ENCODE measurements at regions not wholly inside any gene's neighbourhood (a gene's known extent, or its start where the extent isn't known, plus 50 kb on each side); places are given as distances from the start of the nearest gene placed in this dataset.
A peak's percentile ranks its signal among the peaks of the same experiment; 100 is the strongest.
"Not testable (repeated sequence)": the region's sequence is repeated elsewhere in the genome, so short reads cannot be mapped to it uniquely, and the experiment has no call there.

DNA sequence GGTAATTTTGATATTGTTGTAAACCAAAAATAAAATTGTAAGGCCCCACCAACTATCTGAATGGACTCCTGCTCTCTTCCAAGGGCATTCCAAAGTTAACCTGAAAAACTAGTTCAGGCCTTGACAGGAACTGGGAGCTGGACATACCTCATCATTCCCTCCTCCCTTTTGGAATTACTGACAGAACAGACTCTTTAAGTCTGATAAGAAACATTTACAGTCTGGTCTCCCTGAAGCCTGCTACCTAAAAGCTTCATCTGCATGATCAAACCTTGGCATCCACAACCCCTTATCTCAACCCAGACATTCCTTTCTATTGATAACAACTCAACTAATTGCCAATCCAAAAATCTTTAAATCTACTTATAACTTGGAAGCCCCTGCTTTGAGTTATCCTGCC lies 123.8 kb downstream of the TLR5 start:
- Mint-ChIP-seq H3K27ac (no peak overlapping the region), H3K9me3 (peaks cover 0 to 3% of the 10 kb centered on the region in 2 donors), H3K36me3 (no peaks in the 10 kb centered on the region)
- DNase-seq (ENCODE audit: low spot score in 2 of 2) (no peak), ATAC-seq (no peak)

GRCh38 chr1:223020770-223021169 lies 122.3 kb downstream of the TLR5 start:
- Mint-ChIP-seq H3K27ac (no peak overlapping the region), H3K36me3 (no peaks in the 10 kb centered on the region), H3K9me3 (peaks cover 0 to 3% of the 10 kb centered on the region in 2 donors)
- no peak for ATAC-seq
- no peak for DNase-seq (ENCODE audit: low spot score in 2 of 2)

DNA sequence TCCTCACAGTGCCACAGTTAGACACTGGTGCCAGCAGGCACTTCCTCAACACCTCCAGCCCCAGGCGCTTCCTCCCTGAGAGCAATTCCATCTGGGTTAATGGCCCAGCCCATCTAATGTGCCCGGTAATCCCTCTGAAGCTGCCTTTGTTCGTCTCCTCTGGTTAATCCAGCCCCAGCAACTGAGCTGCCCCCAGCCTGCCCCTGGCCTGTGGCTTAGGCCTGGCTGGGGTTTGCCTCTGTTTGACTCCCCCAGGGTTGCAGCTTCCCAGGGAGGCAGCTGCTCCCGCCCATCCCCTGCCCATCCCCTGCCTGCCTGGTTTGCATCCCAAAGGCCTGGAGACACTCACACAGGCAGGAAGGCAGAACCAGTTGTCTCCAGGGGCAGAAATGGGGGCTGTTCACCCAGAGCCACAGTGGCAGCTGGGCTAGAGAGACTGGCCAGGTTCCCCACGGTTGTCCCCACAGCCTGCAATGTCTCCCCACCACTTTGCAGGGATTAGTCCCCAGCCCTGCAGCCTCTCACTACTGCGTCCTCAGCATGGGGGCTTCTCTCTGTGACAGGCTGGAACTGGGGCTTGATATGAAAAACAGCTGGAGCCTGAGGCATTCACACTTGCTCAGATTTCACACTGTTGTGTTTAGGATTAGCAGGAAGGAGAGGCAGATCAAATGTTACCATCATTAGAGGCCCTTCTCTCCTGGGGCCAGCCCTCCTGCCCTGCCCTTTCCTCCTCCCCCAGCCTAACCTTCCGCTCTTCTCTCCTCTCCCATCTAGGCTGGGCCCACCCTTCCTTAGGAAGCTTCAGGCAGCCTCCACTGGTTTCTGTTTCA lies 120.2 kb downstream of the TLR5 start:
- no peak overlapping the region for H3K27ac Mint-ChIP-seq
- no peaks in the 10 kb centered on the region for H3K36me3 Mint-ChIP-seq
- H3K9me3 Mint-ChIP-seq: peaks cover 0 to 3% of the 10 kb centered on the region in 2 donors
- ATAC-seq: no peak
- no peak for DNase-seq (ENCODE audit: low spot score in 2 of 2)

DNA sequence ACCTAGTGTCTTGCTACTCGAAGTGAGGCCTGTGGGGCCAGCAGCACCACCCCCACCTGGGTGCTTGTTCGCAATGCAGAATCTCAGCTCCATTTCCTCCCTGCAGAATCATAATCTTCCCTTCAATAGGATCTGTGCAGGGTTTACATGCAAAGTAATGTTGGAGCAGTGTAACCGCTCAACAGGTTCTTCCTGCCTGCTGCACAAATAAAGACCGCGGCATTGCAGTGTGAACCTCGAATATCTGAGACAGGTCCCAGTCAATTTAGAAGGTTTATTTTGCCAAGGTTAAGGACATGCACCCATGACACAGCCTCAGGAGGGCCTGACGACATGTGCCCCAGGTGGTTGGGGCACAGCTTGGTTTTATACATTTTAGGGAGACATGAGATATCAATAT lies 119.2 kb downstream of the TLR5 start:
- ATAC-seq (no peak), DNase-seq (ENCODE audit: low spot score in 2 of 2) (no peak)
- H3K9me3 Mint-ChIP-seq: peaks cover 0 to 3% of the 10 kb centered on the region in 2 donors
- H3K27ac Mint-ChIP-seq: no peak overlapping the region
- H3K36me3 Mint-ChIP-seq: no peaks in the 10 kb centered on the region

DNA sequence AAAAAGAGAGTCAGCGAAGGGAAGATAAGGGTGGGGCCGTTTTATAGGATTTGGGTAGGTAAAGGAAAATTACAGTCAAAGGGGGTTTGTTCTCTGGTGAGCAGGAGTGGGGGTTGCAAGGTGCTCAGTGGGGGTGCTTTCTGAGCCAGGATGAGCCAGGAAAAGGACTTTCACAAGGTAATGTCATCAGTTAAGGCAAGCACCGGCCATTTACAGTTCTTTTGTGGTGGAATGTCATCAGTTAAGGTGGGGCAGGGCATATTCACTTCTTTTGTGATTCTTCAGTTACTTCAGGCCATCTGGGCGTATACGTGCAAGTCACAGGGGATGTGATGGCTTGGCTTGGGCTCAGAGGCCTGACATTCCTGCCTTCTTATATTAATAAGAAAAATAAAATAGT lies 118.6 kb downstream of the TLR5 start:
- H3K27ac Mint-ChIP-seq; DNase-seq (ENCODE audit: low spot score in 2 of 2); H3K36me3 Mint-ChIP-seq; ATAC-seq; H3K9me3 Mint-ChIP-seq: not testable (repeated sequence)

- H3K9me3 Mint-ChIP-seq; DNase-seq (ENCODE audit: low spot score in 2 of 2); H3K36me3 Mint-ChIP-seq; ATAC-seq; H3K27ac Mint-ChIP-seq: not testable (repeated sequence)
Measured at GRCh38 chr1:223025190-223025734, 117.8 kb downstream of the TLR5 start.

GRCh38 chr1:223026639-223027038 lies 116.4 kb downstream of the TLR5 start:
- not testable (repeated sequence) for H3K36me3 Mint-ChIP-seq; DNase-seq (ENCODE audit: low spot score in 2 of 2); H3K9me3 Mint-ChIP-seq; H3K27ac Mint-ChIP-seq; ATAC-seq

DNA sequence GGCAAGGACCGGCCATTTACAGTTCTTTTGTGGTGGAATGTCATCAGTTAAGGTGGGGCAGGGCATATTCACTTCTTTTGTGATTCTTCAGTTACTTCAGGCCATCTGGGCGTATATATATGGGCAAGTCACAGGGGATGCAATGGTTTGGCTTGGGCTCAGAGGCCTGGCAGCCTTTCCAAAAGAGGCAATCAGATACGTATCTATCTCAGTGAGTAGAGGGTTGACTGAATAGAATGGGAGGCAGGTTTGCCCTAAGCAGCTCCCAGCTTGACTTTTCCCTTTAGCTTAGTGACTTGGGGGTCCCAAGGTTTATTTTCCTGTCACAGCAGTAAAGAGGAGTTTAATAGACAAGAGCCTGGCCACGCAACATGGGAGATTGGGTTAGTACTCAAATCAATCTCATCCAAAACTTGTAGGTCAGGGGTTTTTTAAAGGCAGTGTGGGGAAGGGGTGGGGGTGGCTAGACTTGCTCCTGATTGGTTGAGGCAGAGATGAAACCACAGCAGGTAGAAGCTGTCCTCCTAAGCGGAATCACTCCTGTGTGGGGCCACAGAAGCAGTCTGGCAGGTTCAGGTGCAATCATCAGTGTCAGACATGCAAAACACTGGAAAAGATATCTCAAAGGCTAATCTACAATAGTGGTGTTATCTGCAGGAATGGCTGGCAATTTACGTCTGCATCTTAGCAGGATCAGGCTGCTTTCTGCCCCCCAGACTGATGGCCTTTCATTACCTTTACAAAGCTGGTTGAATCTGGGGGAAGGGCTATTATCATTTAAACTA lies 112.9 kb downstream of the TLR5 start:
- DNase-seq (ENCODE audit: low spot score in 2 of 2): no peak

GRCh38 chr1:223030871-223031400 lies 112.1 kb downstream of the TLR5 start:
- H3K36me3 Mint-ChIP-seq: no peaks in the 10 kb centered on the region
- ATAC-seq: no peak
- H3K9me3 Mint-ChIP-seq: no peaks in the 10 kb centered on the region

More for the DNA sequence above, 112.9 kb downstream of the TLR5 start:
- Mint-ChIP-seq H3K27ac (no peak overlapping the region), H3K9me3 (no peaks in the 10 kb centered on the region), H3K36me3 (no peaks in the 10 kb centered on the region)
- no peak for ATAC-seq

DNA sequence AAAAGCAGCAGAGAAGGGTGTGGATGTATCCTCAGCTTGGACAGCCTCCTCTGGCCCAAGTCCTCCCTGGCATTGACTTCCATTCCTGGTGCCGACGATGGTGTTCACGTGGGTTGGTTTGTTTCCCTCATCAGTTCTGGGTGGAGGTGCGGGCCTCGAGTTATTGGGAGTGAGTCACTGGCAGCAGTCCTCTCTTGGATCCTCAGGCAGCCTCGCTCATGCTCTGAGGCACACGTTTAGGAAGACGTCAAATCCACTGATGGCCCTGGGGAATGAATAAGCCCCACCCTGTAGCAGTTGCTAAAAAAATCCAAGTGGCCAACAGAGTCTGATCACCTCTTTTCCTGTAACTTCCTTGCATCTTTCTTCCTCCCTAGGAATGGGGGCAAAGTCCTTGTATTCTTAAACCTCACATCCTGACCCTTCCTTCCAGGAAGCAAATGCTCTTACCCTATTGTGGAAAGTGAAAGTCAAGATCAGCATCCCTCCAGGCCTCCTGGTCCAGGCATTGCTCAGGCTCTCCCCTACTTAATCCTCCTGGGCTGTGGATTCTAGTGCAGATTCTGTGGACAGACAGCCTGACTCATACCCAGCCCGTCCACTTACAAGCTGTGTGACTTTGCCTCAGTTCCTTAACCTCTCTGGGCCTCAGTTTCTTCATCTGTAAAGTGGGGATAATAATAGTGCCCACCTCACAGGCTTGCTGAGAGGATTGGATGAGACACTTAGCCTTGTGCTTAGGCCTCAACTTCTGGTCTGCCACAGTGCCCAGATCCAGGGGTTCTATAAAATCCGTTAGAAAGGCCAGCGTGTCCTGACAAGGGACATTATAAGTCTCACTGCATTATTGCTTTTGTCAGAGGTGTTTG lies 111.1 kb downstream of the TLR5 start:
- H3K27ac Mint-ChIP-seq: no peak overlapping the region
- DNase-seq (ENCODE audit: low spot score in 2 of 2) (no peak), ATAC-seq (no peak)
- H3K9me3 Mint-ChIP-seq: no peaks in the 10 kb centered on the region
- H3K36me3 Mint-ChIP-seq: no peaks in the 10 kb centered on the region

More at GRCh38 chr1:223030871-223031400, 112.1 kb downstream of the TLR5 start:
- peak overlapping the region in 1 of 2 donors; percentile 25 for H3K27ac Mint-ChIP-seq
- no peak for DNase-seq (ENCODE audit: low spot score in 2 of 2)

- Mint-ChIP-seq H3K36me3 (no peaks in the 10 kb centered on the region), H3K9me3 (no peaks in the 10 kb centered on the region), H3K27ac (no peak overlapping the region)
- DNase-seq (ENCODE audit: low spot score in 2 of 2) (no peak), ATAC-seq (no peak)
Measured at GRCh38 chr1:223033658-223034057, 109.4 kb downstream of the TLR5 start.

- Mint-ChIP-seq H3K9me3 (no peaks in the 10 kb centered on the region), H3K27ac (no peak overlapping the region), H3K36me3 (no peaks in the 10 kb centered on the region)
- DNase-seq (ENCODE audit: low spot score in 2 of 2) (no peak), ATAC-seq (no peak)
Measured at GRCh38 chr1:223034270-223034798, 108.7 kb downstream of the TLR5 start.

- Mint-ChIP-seq H3K27ac (no peak overlapping the region), H3K36me3 (no peaks in the 10 kb centered on the region), H3K9me3 (no peaks in the 10 kb centered on the region)
- no peak for DNase-seq (ENCODE audit: low spot score in 2 of 2)
- no peak for ATAC-seq
Measured at GRCh38 chr1:223035724-223036478, 107.1 kb downstream of the TLR5 start.

- no peaks in the 10 kb centered on the region for H3K9me3 Mint-ChIP-seq
- no peak for ATAC-seq
- DNase-seq (ENCODE audit: low spot score in 2 of 2): no peak
- no peaks in the 10 kb centered on the region for H3K36me3 Mint-ChIP-seq
- H3K27ac Mint-ChIP-seq: no peak overlapping the region
Measured at GRCh38 chr1:223036479-223036845, 106.6 kb downstream of the TLR5 start.

GRCh38 chr1:223037845-223038244 lies 105.2 kb downstream of the TLR5 start:
- no peak for ATAC-seq
- Mint-ChIP-seq H3K9me3 (no peaks in the 10 kb centered on the region), H3K27ac (no peak overlapping the region), H3K36me3 (no peaks in the 10 kb centered on the region)
- no peak for DNase-seq (ENCODE audit: low spot score in 2 of 2)

All from activated naive CD4-positive, alpha-beta T cell treated with anti-CD3 and anti-CD28 coated beads, Interleukin-2, amount 50 U/mL, for 72 hours (primary cell).